ENCODE measurements at regions not wholly inside any gene's neighbourhood (a gene's known extent, or its start where the extent isn't known, plus 50 kb on each side); places are given as distances from the start of the nearest gene placed in this dataset.

- no peaks in the 10 kb centered on the region for H3K4me1 ChIP-seq
- peaks cover 6% of the 10 kb centered on the region for H3K4me1 Mint-ChIP-seq (ENCODE audit: low read depth, unreplicated experiment)
- ChIA-PET POLR2A (no interaction called here), CTCF (no interaction called here)
- no peak for DNase-seq
- H3K27me3 Mint-ChIP-seq (ENCODE audit: insufficient read depth, unreplicated experiment) = peaks cover 3% of the 10 kb centered on the region
- no peaks in the 10 kb centered on the region for H3K9me3 ChIP-seq
- H3K27ac Mint-ChIP-seq (ENCODE audit: unreplicated experiment) = no peak overlapping the region
- intact Hi-C loops (cut with micrococcal nuclease; ENCODE audit: unreplicated experiment) = no loop called here
- TF ChIP-seq CTCF (IDR thresholded peaks at IDR 0.05; ENCODE audit: insufficient read depth in 1 of 2, low read depth in 1 of 2, low read length in 1 of 2, severe bottlenecking in 1 of 2, unreplicated experiment in 1 of 2) = no peak
- no peaks in the 10 kb centered on the region for H3K9me3 Mint-ChIP-seq (ENCODE audit: unreplicated experiment)
- H3K4me3 ChIP-seq (ENCODE audit: low read depth, low read length) = no peak overlapping the region
- BruUV-seq (replicated peaks) = no TSS peak
- no peaks in the 10 kb centered on the region for H3K36me3 ChIP-seq (ENCODE audit: control insufficient read depth, insufficient read depth, low read length)
- H3K36me3 Mint-ChIP-seq (ENCODE audit: insufficient read depth, unreplicated experiment) = no peaks in the 10 kb centered on the region
- no peak overlapping the region for H3K4me3 Mint-ChIP-seq (ENCODE audit: unreplicated experiment)
- H3K27me3 ChIP-seq (replicated peaks; ENCODE audit: control insufficient read depth, insufficient read depth, low read length) = no peaks in the 10 kb centered on the region
Observed at GRCh38 chr2:34251578-34251977, 652.5 kb upstream of the FAM98A start.

- TF ChIP-seq CTCF (IDR thresholded peaks at IDR 0.05; ENCODE audit: insufficient read depth in 1 of 2, low read depth in 1 of 2, low read length in 1 of 2, severe bottlenecking in 1 of 2, unreplicated experiment in 1 of 2) = no peak
- no peaks in the 10 kb centered on the region for H3K4me1 Mint-ChIP-seq (ENCODE audit: low read depth, unreplicated experiment)
- H3K27me3 Mint-ChIP-seq (ENCODE audit: insufficient read depth, unreplicated experiment) = no peaks in the 10 kb centered on the region
- POLR2A ChIA-PET = no interaction called here
- no peaks in the 10 kb centered on the region for H3K36me3 Mint-ChIP-seq (ENCODE audit: insufficient read depth, unreplicated experiment)
- CTCF ChIA-PET = no interaction called here
- Histone ChIP-seq H3K36me3 (ENCODE audit: control insufficient read depth, insufficient read depth, low read length) (no peaks in the 10 kb centered on the region), H3K4me1 (no peaks in the 10 kb centered on the region), H3K27me3 (replicated peaks; ENCODE audit: control insufficient read depth, insufficient read depth, low read length) (no peaks in the 10 kb centered on the region), H3K9me3 (no peaks in the 10 kb centered on the region), H3K4me3 (ENCODE audit: low read depth, low read length) (no peak overlapping the region)
- BruUV-seq (replicated peaks) = no TSS peak
- DNase-seq = no peak
- intact Hi-C loops (cut with micrococcal nuclease; ENCODE audit: unreplicated experiment) = no loop called here
- no peak overlapping the region for H3K4me3 Mint-ChIP-seq (ENCODE audit: unreplicated experiment)
- H3K9me3 Mint-ChIP-seq (ENCODE audit: unreplicated experiment) = no peaks in the 10 kb centered on the region
- no peak overlapping the region for H3K27ac Mint-ChIP-seq (ENCODE audit: unreplicated experiment)
Observed at GRCh38 chr2:34244195-34244594, 645.1 kb upstream of the FAM98A start.

- Mint-ChIP-seq H3K36me3 (ENCODE audit: insufficient read depth, unreplicated experiment) (no peaks in the 10 kb centered on the region), H3K27ac (ENCODE audit: unreplicated experiment) (no peak overlapping the region), H3K9me3 (ENCODE audit: unreplicated experiment) (no peaks in the 10 kb centered on the region), H3K4me3 (ENCODE audit: unreplicated experiment) (no peak overlapping the region), H3K27me3 (ENCODE audit: insufficient read depth, unreplicated experiment) (no peaks in the 10 kb centered on the region), H3K4me1 (ENCODE audit: low read depth, unreplicated experiment) (no peaks in the 10 kb centered on the region)
- no peaks in the 10 kb centered on the region for H3K9me3 ChIP-seq
- no peaks in the 10 kb centered on the region for H3K36me3 ChIP-seq (ENCODE audit: control insufficient read depth, insufficient read depth, low read length)
- no peak for TF ChIP-seq CTCF (IDR thresholded peaks at IDR 0.05; ENCODE audit: insufficient read depth in 1 of 2, low read depth in 1 of 2, low read length in 1 of 2, severe bottlenecking in 1 of 2, unreplicated experiment in 1 of 2)
- no TSS peak for BruUV-seq (replicated peaks)
- no peak for DNase-seq
- no peak overlapping the region for H3K4me3 ChIP-seq (ENCODE audit: low read depth, low read length)
- CTCF ChIA-PET = no interaction called here
- POLR2A ChIA-PET = no interaction called here
- H3K27me3 ChIP-seq (replicated peaks; ENCODE audit: control insufficient read depth, insufficient read depth, low read length) = no peaks in the 10 kb centered on the region
- intact Hi-C loops (cut with micrococcal nuclease; ENCODE audit: unreplicated experiment) = no loop called here
- H3K4me1 ChIP-seq = no peaks in the 10 kb centered on the region
Observed at GRCh38 chr2:34242763-34243123, 643.6 kb upstream of the FAM98A start.

Measured in Caco-2 (cell line).